ENCODE measurements at regions not wholly inside any gene's neighbourhood (a gene's known extent, or its start where the extent isn't known, plus 50 kb on each side); places are given as distances from the start of the nearest gene placed in this dataset.

DNA sequence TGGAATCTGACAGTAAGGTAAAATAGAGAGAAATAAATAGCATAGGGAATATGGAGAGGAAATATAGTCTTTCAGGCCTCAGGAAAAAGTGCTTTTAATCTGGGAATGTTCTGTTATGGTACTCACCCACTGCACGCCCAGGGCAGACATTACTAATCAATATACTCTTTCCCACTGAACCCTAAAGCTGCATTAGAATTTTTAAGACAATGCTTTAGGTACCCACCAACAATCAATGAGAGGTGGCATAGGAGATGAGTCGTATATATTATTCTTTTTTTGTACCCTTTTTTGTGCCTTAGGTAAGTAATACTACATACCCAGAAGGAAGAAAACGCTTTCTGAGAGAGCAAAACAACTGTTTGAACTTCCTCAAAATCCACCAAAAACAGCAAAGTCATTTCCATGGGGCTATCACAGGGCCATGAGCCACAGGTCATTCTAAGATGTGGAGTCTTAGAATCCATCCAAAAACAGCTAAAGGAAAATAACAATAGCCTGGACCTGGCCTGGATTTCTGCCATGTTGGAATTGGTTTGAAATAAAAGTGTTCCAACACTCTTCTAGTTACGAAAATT, 542.1 kb downstream of the XYLT1 start:
- TF ChIP-seq, protein P1, sequence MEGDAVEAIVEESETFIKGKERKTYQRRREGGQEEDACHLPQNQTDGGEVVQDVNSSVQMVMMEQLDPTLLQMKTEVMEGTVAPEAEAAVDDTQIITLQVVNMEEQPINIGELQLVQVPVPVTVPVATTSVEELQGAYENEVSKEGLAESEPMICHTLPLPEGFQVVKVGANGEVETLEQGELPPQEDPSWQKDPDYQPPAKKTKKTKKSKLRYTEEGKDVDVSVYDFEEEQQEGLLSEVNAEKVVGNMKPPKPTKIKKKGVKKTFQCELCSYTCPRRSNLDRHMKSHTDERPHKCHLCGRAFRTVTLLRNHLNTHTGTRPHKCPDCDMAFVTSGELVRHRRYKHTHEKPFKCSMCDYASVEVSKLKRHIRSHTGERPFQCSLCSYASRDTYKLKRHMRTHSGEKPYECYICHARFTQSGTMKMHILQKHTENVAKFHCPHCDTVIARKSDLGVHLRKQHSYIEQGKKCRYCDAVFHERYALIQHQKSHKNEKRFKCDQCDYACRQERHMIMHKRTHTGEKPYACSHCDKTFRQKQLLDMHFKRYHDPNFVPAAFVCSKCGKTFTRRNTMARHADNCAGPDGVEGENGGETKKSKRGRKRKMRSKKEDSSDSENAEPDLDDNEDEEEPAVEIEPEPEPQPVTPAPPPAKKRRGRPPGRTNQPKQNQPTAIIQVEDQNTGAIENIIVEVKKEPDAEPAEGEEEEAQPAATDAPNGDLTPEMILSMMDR (IDR thresholded peaks at IDR 0.05) = no peak
- no peak for TF ChIP-seq EZH2 (IDR thresholded peaks at IDR 0.05)

Data from neural progenitor cell (in vitro differentiated cells).